Hepatocyte (in vitro differentiated cells): ENCODE measurements at regions not wholly inside any gene's neighbourhood (a gene's known extent, or its start where the extent isn't known, plus 50 kb on each side); places are given as distances from the start of the nearest gene placed in this dataset.

ENCODE experiments used
- CTCF ChIP-seq: fragments of 200-600 bp; sonication (generic); IDR thresholded peaks from 2 replicates; pipeline ENCODE4 v1.5.1; 2016; ENCODE audit warnings: antibody characterized with exemption, mild to moderate bottlenecking; ENCODE audit not compliant: poor library complexity
- EZH2 ChIP-seq: fragments of 200-600 bp; sonication (generic); IDR thresholded peaks from 2 replicates; pipeline ENCODE4 v1.6.1; 2016; ENCODE audit warnings: antibody characterized with exemption, mild to moderate bottlenecking, borderline replicate concordance

- TF ChIP-seq CTCF, result no peak
- no peak for TF ChIP-seq EZH2
Observed at GRCh38 chr15:94924971-94925598, 693.7 kb downstream of the MCTP2 start.
